Gastroesophageal sphincter (tissue), 3 donors: ENCODE measurements at regions not wholly inside any gene's neighbourhood (a gene's known extent, or its start where the extent isn't known, plus 50 kb on each side); places are given as distances from the start of the nearest gene placed in this dataset.

Source experiments
- CTCF ChIP-seq, 4 experiments: fragments of 200-600 bp in 2 of 4; fragments of 450-650 bp in 2 of 4; sonication (generic) in 1 of 4; IDR thresholded peaks; one replicate each; pipeline ENCODE4 v1.5.1; 2017 to 2019; ENCODE audit warnings: antibody characterized with exemption in 4 of 4, mild to moderate bottlenecking in 2 of 4, moderate library complexity in 2 of 4
- EP300 ChIP-seq: sonication (generic); formaldehyde crosslinking; IDR thresholded peaks from one replicate; pipeline ENCODE4 v1.6.1; 2017; ENCODE audit warnings: antibody characterized with exemption, mild to moderate bottlenecking
- POLR2A ChIP-seq, 2 donors: fragments of 450-650 bp; IDR thresholded peaks; one replicate each; pipeline ENCODE4 v1.6.1; 2017; ENCODE audit warnings: antibody characterized with exemption in 2 of 2, mild to moderate bottlenecking in 2 of 2, moderate library complexity in 1 of 2
- POLR2AphosphoS5 ChIP-seq: sonication (generic); formaldehyde crosslinking; IDR thresholded peaks from one replicate; pipeline ENCODE4 v1.6.1; 2017; ENCODE audit warnings: antibody characterized with exemption

GRCh38 chr12:125216756-125217155 lies 151.5 kb downstream of the AACS start:
- TF ChIP-seq POLR2AphosphoS5 (no peak), CTCF (IDR thresholded peaks at IDR 0.05) (no peak), POLR2A (IDR thresholded peaks at IDR 0.05) (no peak), EP300 (no peak)
